Natural killer cell treated with Interleukin-12 subunit alpha and Interleukin-12 subunit beta and Interleukin-15 and Interleukin-18, amount 100 ng/mL, for 72 hours (primary cell): ENCODE measurements at regions not wholly inside any gene's neighbourhood (a gene's known extent, or its start where the extent isn't known, plus 50 kb on each side); places are given as distances from the start of the nearest gene placed in this dataset.
A peak's percentile ranks its signal among the peaks of the same experiment; 100 is the strongest.
"Not testable (repeated sequence)": the region's sequence is repeated elsewhere in the genome, so short reads cannot be mapped to it uniquely, and the experiment has no call there.

Source experiments
- ATAC-seq, 2 donors: fragments of 150-1000 bp; cut with Tn5 transposase in 1 of 2; sonication (Bioruptor Pico), chemical (Tn5 transposase) in 1 of 2; 2 replicates each; pipeline ENCODE4 v1.10.0; 2021
- DNase-seq: peaks from one replicate; pipeline ENCODE4 v3.0.0; 2022; ENCODE audit warnings: low spot score
- H3K27ac Mint-ChIP-seq, 2 donors: 1 replicate in 1 of 2; 2 replicates in 1 of 2; pipeline ENCODE4 v1.8.0; 2022; ENCODE audit warnings: mixed read lengths in 2 of 2, mild to moderate bottlenecking in 1 of 2, moderate library complexity in 1 of 2
- H3K27me3 Mint-ChIP-seq, 2 donors: 1 replicate in 1 of 2; 2 replicates in 1 of 2; pipeline ENCODE4 v1.8.0; 2022; ENCODE audit warnings: mixed read lengths in 2 of 2
- H3K36me3 Mint-ChIP-seq: one replicate; pipeline ENCODE4 v1.8.0; 2022; ENCODE audit warnings: mixed read lengths
- H3K4me1 Mint-ChIP-seq, 2 donors: 1 replicate in 1 of 2; 2 replicates in 1 of 2; pipeline ENCODE4 v1.8.0; 2022; ENCODE audit warnings: low read depth in 2 of 2, mixed read lengths in 2 of 2, mild to moderate bottlenecking in 1 of 2
- H3K4me3 Mint-ChIP-seq: one replicate; pipeline ENCODE4 v1.8.0; 2022; ENCODE audit warnings: mixed read lengths
- H3K9me3 Mint-ChIP-seq: 2 replicates; pipeline ENCODE4 v1.8.0; 2022; ENCODE audit warnings: mixed read lengths

DNA sequence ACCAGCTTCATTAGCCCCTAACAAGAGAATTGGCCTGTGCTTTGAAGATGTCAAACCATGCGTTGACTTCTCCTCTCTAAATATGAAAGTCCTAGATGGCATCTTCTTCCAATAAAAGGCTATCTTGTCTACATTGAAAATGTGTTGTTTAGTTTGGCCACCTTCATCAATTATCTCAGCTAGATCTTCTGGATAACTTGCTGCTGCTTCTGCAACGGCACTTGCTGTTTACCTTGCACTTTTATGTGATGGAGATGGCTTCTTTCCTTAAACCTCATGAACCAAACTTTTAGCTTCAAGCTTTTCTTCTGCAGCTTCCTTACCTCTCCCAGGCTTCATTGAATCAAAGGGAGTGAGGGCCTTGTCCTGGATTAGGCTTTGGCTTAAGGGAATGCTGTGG lies 58.6 kb upstream of the CSNK1E start:
- Mint-ChIP-seq H3K9me3 (peaks cover 13% of the 10 kb centered on the region), H3K4me3 (peak overlapping the region; percentile 76), H3K36me3 (peaks cover 52% of the 10 kb centered on the region), H3K4me1 (peaks cover 55 to 64% of the 10 kb centered on the region in 2 donors), H3K27ac (peak overlapping the region; percentile 94 to 97)
- DNase-seq, H3K27me3 Mint-ChIP-seq, ATAC-seq: not testable (repeated sequence)

GRCh38 chr22:38375005-38375404 lies 57.8 kb upstream of the CSNK1E start:
- Mint-ChIP-seq H3K27ac (peak overlapping the region; percentile 94 to 97), H3K4me1 (peaks cover 60 to 67% of the 10 kb centered on the region in 2 donors), H3K4me3 (peak overlapping the region; percentile 76), H3K9me3 (peaks cover 13% of the 10 kb centered on the region), H3K36me3 (peaks cover 49% of the 10 kb centered on the region)
- not testable (repeated sequence) for DNase-seq, H3K27me3 Mint-ChIP-seq, ATAC-seq

- Mint-ChIP-seq H3K4me1 (peaks cover 65% of the 10 kb centered on the region in 2 donors), H3K4me3 (peak overlapping the region; percentile 82), H3K36me3 (peaks cover 44% of the 10 kb centered on the region), H3K27ac (peak overlapping the region; percentile 94 to 97), H3K9me3 (peaks cover 13% of the 10 kb centered on the region)
- not testable (repeated sequence) for H3K27me3 Mint-ChIP-seq, ATAC-seq, DNase-seq
Observed at GRCh38 chr22:38374433-38374831, 57.2 kb upstream of the CSNK1E start.

GRCh38 chr22:38373783-38374432 lies 56.7 kb upstream of the CSNK1E start:
- not testable (repeated sequence) for H3K27me3 Mint-ChIP-seq
- peak overlapping the region; percentile 82 for H3K4me3 Mint-ChIP-seq
- H3K27ac Mint-ChIP-seq = peak overlapping the region; percentile 94 to 97
- H3K36me3 Mint-ChIP-seq = peaks cover 44% of the 10 kb centered on the region
- ATAC-seq = peak; percentile 92 to 95
- H3K4me1 Mint-ChIP-seq = peaks cover 69% of the 10 kb centered on the region in 2 donors
- H3K9me3 Mint-ChIP-seq = peaks cover 13% of the 10 kb centered on the region
- DNase-seq = peak; percentile 90

DNA sequence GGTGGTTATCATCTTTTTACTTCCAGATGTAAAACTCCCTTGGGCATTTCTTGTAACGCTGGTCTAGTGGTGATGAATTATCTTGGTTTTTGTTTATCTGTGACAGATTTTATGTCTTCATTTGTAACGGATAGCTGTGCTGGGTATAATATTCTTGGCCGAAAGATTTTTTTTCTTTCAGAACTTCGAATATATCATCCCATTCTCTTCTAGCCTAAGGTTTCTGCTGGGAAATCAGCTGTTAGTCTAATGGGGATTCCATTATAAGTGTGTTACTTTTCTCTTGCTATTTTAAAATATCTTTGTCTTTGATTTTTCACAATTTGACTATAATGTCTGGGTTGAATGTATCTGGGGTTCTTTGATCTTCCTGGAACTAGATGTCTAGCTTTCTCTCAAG lies 55.4 kb upstream of the CSNK1E start:
- H3K27me3 Mint-ChIP-seq, DNase-seq, ATAC-seq: not testable (repeated sequence)
- Mint-ChIP-seq H3K4me1 (peaks cover 61 to 69% of the 10 kb centered on the region in 2 donors), H3K27ac (peak overlapping the region; percentile 94 to 97), H3K9me3 (peaks cover 13% of the 10 kb centered on the region), H3K4me3 (peak overlapping the region; percentile 19), H3K36me3 (peaks cover 38% of the 10 kb centered on the region)

DNA sequence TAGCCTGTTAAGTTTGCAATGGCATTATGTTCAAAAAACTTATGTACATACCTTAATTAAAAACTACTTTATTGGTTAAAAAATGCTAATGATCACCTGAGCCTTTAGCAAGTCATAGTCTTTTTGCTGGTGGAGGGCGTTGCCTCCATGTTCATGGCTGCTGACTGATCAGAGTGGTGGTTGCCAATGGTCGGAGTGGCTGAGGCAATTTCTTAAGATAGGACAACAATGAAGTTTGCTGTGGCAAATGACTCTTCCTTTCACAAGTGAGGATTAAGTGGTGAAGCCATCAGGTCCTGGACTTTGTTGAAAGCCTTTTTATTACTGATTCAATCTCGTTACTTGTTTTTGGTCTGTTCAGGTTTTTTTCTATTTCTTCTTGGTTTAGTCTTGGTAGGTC lies 53.3 kb upstream of the CSNK1E start:
- not testable (repeated sequence) for H3K27me3 Mint-ChIP-seq, ATAC-seq, H3K4me3 Mint-ChIP-seq, DNase-seq
- Mint-ChIP-seq H3K9me3 (peaks cover 13% of the 10 kb centered on the region), H3K27ac (peak overlapping the region in 1 of 2 donors; percentile 97), H3K36me3 (peaks cover 28% of the 10 kb centered on the region), H3K4me1 (peaks cover 57% of the 10 kb centered on the region in 2 donors)

DNA sequence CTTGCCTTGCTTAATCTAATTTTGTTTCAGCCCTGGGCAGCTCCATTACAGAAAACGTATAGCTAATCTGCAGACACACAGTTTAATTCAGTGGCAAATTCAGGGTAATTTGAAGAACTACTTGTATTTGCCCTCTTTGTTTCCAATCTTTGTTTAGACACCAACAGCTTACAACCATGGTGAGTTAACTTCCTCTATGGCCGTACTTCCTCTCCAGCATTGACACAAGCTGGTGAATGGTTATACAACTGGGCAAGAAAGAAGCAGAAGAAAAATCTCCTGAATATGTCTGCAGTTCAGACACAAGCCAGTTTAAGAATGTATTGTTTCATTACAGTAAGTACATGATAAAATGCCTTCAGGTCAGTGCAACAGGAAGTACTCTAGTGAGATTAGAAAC lies 51.9 kb upstream of the CSNK1E start:
- Mint-ChIP-seq H3K36me3 (peaks cover 34% of the 10 kb centered on the region), H3K9me3 (peaks cover 16% of the 10 kb centered on the region), H3K27ac (peak overlapping the region; percentile 39), H3K4me1 (peaks cover 58 to 62% of the 10 kb centered on the region in 2 donors), H3K4me3 (peak overlapping the region; percentile 34)
- not testable (repeated sequence) for ATAC-seq, DNase-seq, H3K27me3 Mint-ChIP-seq
